Kidney glomerular epithelial cell (primary cell): ENCODE measurements at regions not wholly inside any gene's neighbourhood (a gene's known extent, or its start where the extent isn't known, plus 50 kb on each side); places are given as distances from the start of the nearest gene placed in this dataset.

Experiments used
- DNase-seq: peaks from one replicate; lab custom pipeline; 2025; lab: John Stamatoyannopoulos, UW

- no peak for DNase-seq
Measured at GRCh38 chr1:219523411-219523810, 89.5 kb downstream of the ZC3H11B start.

GRCh38 chr1:219521325-219521724 lies 91.6 kb downstream of the ZC3H11B start:
- DNase-seq: no peak

GRCh38 chr1:219520241-219520640 lies 92.7 kb downstream of the ZC3H11B start:
- no peak for DNase-seq

GRCh38 chr1:219518907-219519248 lies 94.0 kb downstream of the ZC3H11B start:
- peak; percentile 61 for DNase-seq

- peak; percentile 66 for DNase-seq
Measured at GRCh38 chr1:219518168-219518906, 94.6 kb downstream of the ZC3H11B start.

GRCh38 chr1:219517031-219517430 lies 95.9 kb downstream of the ZC3H11B start:
- DNase-seq: no peak

- no peak for DNase-seq
Measured at GRCh38 chr1:219514728-219515127, 98.2 kb downstream of the ZC3H11B start.

- DNase-seq: no peak
Measured at GRCh38 chr1:219507437-219507836, 105.5 kb downstream of the ZC3H11B start.

- DNase-seq: no peak
Measured at GRCh38 chr1:219506936-219507335, 106.0 kb downstream of the ZC3H11B start.

GRCh38 chr1:219506473-219506899 lies 106.4 kb downstream of the ZC3H11B start:
- DNase-seq: no peak

- DNase-seq: no peak
Measured at GRCh38 chr1:219505886-219506285, 107.0 kb downstream of the ZC3H11B start.

GRCh38 chr1:219503604-219504003 lies 109.3 kb downstream of the ZC3H11B start:
- DNase-seq: no peak

- no peak for DNase-seq
Measured at GRCh38 chr1:219500327-219500897, 112.5 kb downstream of the ZC3H11B start.

- DNase-seq: no peak
Measured at GRCh38 chr1:219498666-219499065, 114.2 kb downstream of the ZC3H11B start.

- no peak for DNase-seq
Measured at GRCh38 chr1:219495737-219496408, 117.0 kb downstream of the ZC3H11B start.

GRCh38 chr1:219492717-219493116 lies 120.2 kb downstream of the ZC3H11B start:
- no peak for DNase-seq

- no peak for DNase-seq
Measured at GRCh38 chr1:219490566-219490965, 122.3 kb downstream of the ZC3H11B start.

GRCh38 chr1:219489636-219490035 lies 123.3 kb downstream of the ZC3H11B start:
- no peak for DNase-seq

GRCh38 chr1:219488275-219488674 lies 124.6 kb downstream of the ZC3H11B start:
- DNase-seq: no peak

GRCh38 chr1:219483530-219483929 lies 129.4 kb downstream of the ZC3H11B start:
- DNase-seq: no peak

- no peak for DNase-seq
Measured at GRCh38 chr1:219480011-219480410, 132.9 kb downstream of the ZC3H11B start.

GRCh38 chr1:219478811-219479210 lies 134.1 kb downstream of the ZC3H11B start:
- no peak for DNase-seq

- no peak for DNase-seq
Measured at GRCh38 chr1:219477861-219478260, 135.0 kb downstream of the ZC3H11B start.
